ENCODE measurements at regions not wholly inside any gene's neighbourhood (a gene's known extent, or its start where the extent isn't known, plus 50 kb on each side); places are given as distances from the start of the nearest gene placed in this dataset.

- DNase-seq (no peak), ATAC-seq (no peak)
- intact Hi-C loops (cut with micrococcal nuclease): no loop called here
Observed at GRCh38 chr19:56939951-56940350, 99.4 kb upstream of the PEG3 start.

- ATAC-seq (peak; percentile 50), DNase-seq (peak; percentile 48)
- intact Hi-C loops (cut with micrococcal nuclease): no loop called here
Observed at GRCh38 chr19:56942756-56943155, 102.2 kb upstream of the PEG3 start.

- intact Hi-C loops (cut with micrococcal nuclease): no loop called here
- DNase-seq: no peak
- no peak for ATAC-seq
Observed at GRCh38 chr19:56946159-56946558, 105.6 kb upstream of the PEG3 start.

DNA sequence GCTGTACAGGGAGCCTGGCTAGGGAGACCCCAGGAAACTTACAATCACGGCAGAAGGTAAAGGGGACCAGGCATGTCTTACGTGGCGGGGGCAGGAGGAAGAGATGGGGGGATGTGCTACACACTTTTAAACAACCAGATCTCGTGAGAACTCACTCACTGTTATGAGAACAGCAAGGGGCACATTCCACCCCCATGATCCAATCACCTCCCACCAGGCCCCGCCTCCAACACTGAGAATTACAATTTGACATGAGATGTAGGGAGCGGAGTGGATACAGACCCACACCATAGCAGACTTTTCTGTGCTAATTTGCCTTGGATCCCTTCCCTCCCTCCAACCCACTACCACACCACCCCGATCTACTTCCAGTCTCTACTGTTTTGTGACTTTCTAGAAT, 106.7 kb upstream of the PEG3 start:
- ATAC-seq (no peak), DNase-seq (no peak)
- intact Hi-C loops (cut with micrococcal nuclease): no loop called here

DNA sequence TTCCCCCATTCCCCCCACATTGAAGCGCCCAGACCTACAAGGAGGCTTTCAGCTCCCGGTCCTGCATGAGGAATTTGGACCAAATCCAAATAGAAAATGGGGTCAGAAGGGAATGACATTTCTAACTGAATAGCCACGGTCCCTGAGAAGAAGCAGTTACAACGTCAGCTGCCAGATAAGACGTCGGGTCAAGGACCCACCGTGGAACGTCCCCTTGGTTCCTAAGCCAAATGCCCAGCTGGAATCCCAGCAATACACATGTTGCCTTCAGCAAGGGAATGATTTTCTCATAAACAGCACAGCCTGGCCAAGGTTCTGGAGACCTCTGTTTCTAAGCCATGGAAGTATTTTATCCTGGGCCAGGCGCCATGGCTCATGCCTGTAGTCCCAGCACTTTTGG, 109.1 kb upstream of the PEG3 start:
- intact Hi-C loops (cut with micrococcal nuclease): no loop called here
- DNase-seq (no peak), ATAC-seq (peak; percentile 51)

GRCh38 chr19:56951672-56952071, 111.1 kb upstream of the PEG3 start:
- no peak for DNase-seq
- intact Hi-C loops (cut with micrococcal nuclease): no loop called here
- no peak for ATAC-seq

GRCh38 chr19:56953470-56953869, 112.9 kb upstream of the PEG3 start:
- ATAC-seq (no peak), DNase-seq (no peak)
- intact Hi-C loops (cut with micrococcal nuclease): no loop called here

- ATAC-seq: no peak
- intact Hi-C loops (cut with micrococcal nuclease): no loop called here
- no peak for DNase-seq
Observed at GRCh38 chr19:56955637-56956216, 115.2 kb upstream of the PEG3 start.

DNA sequence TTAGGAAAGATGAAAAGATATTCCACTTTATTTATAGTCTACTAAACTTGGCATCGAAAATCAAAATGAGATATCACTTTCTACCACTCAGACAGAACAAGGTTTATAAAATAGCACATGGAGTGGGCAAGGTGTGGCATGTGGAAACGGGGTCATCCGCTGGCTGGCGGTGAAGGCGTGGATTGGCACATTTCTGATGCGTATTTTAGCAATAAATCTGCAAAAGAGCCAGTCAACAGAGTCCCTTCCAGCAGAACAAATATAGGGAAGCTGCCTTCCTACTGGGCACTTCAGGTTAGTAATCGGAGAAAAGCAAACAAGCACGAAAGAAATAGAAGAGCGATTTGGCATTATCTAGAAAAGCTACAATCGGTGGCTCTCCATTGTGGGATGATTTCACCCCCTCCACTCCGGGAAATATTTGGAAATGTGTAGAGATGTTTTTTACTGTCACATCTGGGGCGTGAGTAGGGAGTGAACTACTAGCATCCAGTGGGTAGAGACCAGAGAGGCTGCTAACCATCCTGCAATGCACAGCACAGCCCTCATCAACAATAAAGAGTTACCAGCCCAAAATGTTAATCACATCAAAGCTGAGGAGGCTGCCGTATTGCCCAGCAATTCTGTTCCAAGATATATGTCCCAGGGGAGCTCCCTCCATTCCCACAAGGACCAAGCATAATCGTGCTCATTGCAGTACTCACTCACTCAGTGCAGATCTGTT, 116.1 kb upstream of the PEG3 start:
- no peak for ATAC-seq
- intact Hi-C loops (cut with micrococcal nuclease): no loop called here

GRCh38 chr19:56959205-56959604, 118.7 kb upstream of the PEG3 start:
- DNase-seq (no peak), ATAC-seq (no peak)
- intact Hi-C loops (cut with micrococcal nuclease): no loop called here

More for the DNA sequence above, 116.1 kb upstream of the PEG3 start:
- no peak for DNase-seq

GRCh38 chr19:56960959-56961543, 120.5 kb upstream of the PEG3 start:
- no peak for ATAC-seq
- no peak for DNase-seq
- intact Hi-C loops (cut with micrococcal nuclease): no loop called here

DNA sequence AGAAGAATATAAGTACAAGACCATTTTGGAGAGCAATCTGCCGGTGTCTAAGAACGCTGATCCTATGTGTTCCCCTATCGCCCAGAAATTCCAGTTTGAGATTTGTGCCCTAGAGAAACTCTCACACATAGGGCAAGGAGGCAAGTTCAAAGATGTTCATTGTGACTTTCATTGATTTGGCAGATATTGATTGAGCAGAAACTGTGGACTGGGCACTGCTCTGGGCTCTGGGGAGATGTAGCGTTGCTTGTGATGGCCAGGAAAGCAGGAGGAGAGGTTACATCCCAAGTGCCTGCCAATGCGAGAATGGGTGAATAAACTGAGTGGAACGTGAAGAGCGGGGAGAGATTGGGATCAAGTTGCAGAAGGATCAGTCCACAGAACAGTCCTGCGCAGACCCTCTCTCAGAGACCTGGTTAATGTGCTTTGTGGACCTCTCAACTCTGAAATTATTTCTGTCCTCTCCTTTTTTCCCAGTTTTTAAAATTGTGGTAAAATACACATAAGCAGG, 123.9 kb upstream of the PEG3 start:
- ATAC-seq: no peak
- intact Hi-C loops (cut with micrococcal nuclease): no loop called here

DNA sequence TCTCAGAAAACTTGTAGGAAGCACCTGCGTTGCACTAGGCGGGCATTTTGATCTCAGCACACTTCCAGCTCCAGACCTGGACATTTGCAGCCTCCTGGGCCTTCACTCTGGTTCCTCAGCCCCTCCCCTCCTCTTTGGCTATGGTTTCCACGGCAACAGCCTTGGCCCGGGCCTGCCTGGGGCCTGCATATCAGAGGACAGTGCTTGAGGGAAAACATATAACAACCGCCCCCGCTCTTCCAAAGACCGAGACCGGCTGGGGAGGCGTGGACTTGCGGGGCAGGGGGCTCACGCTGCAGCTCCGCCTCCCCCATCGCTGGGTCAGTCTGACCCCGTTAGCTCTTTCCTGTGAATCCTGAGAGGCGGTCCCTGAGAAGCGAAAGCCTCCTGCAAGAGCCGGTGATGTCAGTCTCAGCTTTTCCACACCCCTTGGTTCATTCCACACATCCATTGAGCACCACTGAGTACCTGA, 125.7 kb upstream of the PEG3 start:
- intact Hi-C loops (cut with micrococcal nuclease): no loop called here
- ATAC-seq (no peak), DNase-seq (no peak)

More for the DNA sequence above, 123.9 kb upstream of the PEG3 start:
- no peak for DNase-seq

GRCh38 chr19:56966697-56967299, 126.3 kb upstream of the PEG3 start:
- no peak for ATAC-seq
- DNase-seq: no peak
- intact Hi-C loops (cut with micrococcal nuclease): no loop called here

DNA sequence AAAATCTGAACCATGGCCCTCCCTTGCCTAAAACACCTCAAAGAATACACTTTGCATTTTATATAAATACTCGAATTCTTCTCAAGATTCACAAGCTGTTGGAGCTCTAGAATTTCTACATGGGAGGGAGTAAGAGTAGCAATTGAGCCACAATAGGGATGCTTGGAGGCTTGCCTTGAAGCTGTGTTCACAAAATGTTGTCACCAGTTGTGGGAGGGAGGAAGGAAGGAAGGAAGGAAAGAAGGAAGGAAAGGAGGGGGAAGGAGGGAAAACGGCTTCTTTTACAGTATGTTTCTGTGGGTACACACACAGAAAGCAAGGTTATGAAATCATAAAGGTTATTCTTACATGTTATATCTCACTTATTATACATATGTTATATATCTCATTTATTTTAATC, 128.6 kb upstream of the PEG3 start:
- ATAC-seq (no peak), DNase-seq (no peak)
- intact Hi-C loops (cut with micrococcal nuclease): no loop called here

DNA sequence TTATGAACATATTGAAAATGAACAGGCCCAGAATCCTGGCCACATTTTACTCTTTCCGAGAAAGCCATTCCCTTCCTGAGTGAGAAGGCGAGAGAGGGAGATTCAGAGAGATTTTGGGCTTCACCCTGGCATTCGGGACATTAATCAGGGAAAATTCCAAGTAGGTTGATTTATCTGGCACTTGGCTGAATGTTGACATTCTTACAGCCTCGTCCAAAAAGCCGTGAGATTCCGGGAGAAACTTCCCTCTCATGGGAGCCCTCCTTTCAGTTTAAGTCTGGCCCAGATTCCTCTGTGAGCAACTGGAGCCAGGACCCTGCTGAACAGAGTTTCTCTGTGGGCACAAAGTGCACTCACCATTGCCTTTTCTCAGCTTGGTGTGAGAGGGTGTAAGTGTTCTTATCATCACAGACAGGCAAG, 129.2 kb upstream of the PEG3 start:
- no peak for DNase-seq
- ATAC-seq: peak; percentile 26
- intact Hi-C loops (cut with micrococcal nuclease): no loop called here

DNA sequence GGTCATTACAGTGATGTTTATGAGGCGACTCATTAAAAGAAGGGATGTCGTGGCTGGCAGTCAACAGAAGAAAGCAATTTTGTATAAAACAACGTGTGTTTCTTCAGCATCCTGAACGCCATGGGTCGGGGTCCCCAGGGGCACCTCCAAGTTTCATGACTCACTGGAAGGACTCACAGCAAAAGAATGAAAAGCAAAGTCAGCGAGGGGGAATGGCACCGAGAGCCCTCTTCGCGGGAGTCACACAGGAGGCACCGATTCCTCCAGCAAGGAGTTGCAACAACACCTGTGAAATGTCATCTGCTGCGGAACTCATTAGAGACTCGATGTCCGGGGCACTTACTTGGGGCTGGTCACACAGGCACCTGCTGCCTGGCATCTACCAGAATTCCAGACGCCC, 130.7 kb upstream of the PEG3 start:
- no peak for ATAC-seq
- intact Hi-C loops (cut with micrococcal nuclease): no loop called here
- no peak for DNase-seq

GRCh38 chr19:56972291-56972841, 131.8 kb upstream of the PEG3 start:
- ATAC-seq (no peak), DNase-seq (no peak)
- intact Hi-C loops (cut with micrococcal nuclease): no loop called here

DNA sequence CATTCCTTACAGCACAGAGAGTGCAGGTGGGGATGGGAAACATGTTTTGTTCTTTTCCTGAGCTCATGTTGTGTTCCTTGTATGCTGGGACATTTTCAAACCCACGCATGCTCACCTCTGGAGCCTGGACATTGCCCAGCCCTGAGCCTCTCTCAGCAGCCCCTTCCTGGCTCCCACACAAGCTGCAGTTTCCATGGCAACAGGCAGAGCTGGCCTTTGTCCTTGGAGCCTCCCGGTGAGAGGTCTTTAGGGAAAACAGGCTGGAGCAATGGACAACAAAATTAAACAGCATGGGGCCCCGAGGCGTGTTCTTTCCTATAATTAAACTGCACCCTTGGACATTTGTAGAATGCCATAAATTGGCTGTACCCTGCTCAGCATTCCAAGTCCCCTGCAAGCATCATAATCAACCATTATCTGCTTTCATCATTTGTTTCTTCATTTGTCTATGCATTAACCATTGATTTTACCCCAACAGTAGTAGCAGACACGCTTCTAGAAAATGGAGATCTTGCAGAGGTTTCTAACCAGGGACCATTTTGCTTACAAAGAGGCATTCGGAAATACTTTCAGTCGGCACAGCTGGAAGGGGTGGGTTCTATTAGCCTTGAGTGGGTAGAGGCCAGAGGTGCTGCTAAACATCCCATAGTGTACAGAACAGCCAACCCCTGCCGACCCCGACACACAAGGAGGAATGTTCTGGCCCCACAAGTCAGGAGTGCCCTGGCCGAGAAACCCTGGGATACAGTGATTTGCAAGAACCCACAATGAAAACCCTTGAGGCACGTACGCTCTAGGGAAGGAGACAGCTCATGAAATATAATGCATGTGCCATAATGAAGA, 133.4 kb upstream of the PEG3 start:
- ATAC-seq: no peak
- intact Hi-C loops (cut with micrococcal nuclease): no loop called here
- DNase-seq: no peak
